ENCODE measurements at regions not wholly inside any gene's neighbourhood (a gene's known extent, or its start where the extent isn't known, plus 50 kb on each side); places are given as distances from the start of the nearest gene placed in this dataset.
A peak's percentile ranks its signal among the peaks of the same experiment; 100 is the strongest.
"Not testable (repeated sequence)": the region's sequence is repeated elsewhere in the genome, so short reads cannot be mapped to it uniquely, and the experiment has no call there.

DNA sequence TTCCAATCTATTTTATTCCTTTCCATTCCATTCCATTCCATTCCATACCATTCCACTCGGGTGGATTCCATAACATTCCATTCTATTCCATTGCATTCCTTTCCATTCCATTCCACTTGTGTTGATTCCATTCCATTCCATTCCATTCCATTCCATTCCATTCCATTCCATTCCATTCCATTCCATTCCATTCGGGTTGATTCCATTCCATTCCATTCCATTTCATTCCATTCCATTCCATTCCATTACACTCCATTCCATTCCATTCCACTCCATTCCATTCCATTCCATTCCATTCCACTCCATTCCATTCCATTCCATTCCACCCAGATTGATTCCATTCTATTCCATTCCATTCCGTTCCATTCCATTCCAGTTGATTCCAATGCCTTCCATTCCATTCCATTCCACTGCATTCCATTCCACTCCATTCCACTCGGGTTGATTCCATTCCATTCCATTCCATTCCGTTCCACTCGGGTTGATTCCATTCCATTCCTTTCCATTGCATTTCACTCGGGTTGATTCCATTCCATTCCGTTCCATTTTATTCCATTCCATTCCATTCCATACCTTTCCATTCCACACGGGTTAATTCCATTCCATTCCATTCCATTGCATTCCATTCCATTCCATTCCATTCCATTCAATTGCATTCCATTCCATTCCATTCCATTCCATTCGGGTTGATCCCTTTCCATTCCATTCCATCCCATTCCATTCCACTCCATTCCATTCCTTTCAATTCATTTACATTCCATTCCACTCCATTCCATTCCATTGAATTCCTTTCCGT, 168.4 kb downstream of the CWH43 start:
- DNase-seq: not testable (repeated sequence)

DNA sequence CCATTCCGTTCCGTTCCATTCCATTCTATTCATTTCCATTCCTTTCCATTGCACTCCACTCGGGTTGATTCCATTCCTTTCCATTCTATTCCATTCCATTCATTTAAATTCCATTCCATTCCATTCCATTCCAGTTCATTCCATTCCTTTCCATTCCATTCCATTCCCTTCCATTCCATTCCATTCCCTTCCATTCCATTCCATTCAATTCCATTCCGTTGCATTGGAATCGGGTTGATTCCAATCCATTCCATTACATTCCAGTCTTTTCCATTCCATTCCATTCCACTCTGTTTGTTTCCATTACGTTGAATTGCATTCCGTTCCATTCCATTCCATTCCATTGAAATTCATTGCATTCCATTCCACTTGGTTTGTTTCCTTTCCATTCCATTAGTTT, 169.2 kb downstream of the CWH43 start:
- not testable (repeated sequence) for DNase-seq

DNA sequence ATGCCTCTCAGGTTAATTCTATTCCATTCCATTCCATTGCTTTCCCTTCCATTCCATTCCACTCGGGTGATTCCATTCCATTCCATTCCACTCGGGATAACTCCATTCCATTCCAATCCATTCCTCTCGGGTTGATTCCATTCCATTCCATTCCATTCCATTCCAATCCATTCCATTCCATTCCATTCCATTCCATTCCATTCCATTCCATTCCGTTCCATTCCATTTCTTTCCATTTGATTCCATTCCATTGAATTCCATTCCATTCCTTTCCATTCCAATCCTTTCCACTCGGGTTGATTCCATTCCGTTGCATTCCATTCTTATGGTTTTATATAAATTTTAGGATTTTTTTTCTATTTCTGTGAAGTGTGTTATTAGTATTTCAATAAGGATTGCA, 170.2 kb downstream of the CWH43 start:
- not testable (repeated sequence) for DNase-seq

DNA sequence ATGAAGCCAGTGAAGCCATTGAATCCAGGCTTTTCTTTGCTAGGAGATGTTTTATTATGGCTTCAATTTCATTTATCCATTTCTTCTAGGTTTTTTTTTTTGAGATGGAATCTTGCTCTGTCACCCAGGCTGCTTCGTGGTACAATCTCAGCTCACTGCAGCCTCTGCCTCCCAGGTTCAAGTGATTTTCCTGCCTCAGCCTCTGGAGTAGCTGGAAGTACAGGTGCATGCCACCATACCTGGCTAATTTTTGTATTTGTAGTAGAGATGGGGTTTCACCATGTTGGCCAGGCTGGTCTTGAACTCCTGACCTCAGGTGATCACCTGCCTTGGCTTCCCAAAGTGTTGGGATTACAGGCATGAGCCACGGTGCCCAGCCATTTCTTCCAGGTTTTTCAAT, 171.6 kb downstream of the CWH43 start:
- not testable (repeated sequence) for DNase-seq

DNA sequence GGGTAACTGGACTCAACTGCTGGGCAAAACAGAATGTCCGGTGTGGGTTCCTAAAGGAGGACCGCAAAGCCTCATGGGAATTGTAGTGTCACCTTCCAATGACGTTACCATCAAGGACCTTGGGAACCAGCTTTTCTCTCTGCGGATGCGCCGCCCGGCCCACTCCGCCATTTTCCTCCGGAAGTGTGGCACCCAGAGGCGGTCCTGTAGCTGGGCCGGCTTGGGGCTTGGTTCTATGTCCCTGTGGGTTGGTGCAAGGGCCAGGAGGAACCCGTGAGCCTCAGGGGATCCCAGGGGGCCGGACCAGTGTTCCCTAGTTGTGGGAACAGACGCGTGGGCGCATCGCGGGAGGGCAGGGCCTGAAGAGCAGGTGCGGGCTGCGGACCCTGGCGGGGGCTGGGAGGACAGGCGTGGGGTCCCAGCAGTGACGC, 175.1 kb downstream of the CWH43 start:
- DNase-seq: peak; percentile 62

DNA sequence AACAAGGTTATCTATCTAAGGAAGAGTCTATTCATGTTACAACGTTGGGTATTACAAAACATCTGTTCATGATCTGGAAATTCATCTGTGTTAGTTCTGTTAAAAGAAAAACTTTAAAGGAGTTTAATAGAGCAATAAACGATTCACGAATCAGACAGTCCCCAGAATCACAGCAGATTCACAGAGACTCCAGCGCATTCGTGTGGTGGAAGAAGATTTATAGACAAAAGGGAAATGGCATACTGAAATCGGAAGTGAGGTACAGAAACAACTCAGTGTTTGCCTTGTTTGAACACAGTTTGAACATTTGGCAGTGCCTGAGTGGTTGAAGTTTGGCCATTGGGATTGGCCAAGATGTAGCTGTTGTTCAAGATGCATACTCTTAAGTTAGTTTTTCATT, 178.8 kb downstream of the CWH43 start:
- not testable (repeated sequence) for DNase-seq

DNA sequence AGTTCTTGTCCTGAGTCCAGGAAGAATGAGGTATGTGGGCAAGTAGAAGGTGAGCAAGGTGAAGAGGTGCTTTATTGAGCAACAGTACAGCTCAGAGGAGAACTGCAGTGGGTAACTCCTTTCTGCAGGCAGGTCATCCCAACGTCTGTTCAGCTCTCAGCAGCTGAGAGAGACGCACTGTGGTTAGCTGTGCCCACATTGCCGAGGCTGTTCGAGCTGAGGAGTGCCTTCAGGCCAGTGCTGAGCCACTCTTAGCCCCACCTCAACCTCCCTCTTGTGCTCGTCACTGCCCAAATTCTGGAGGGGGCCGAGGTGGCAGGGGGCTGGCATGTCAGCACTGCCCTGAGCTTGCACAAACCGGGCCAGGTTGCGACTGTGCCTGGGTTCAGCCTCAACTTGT, 191.8 kb downstream of the CWH43 start:
- not testable (repeated sequence) for DNase-seq

DNA sequence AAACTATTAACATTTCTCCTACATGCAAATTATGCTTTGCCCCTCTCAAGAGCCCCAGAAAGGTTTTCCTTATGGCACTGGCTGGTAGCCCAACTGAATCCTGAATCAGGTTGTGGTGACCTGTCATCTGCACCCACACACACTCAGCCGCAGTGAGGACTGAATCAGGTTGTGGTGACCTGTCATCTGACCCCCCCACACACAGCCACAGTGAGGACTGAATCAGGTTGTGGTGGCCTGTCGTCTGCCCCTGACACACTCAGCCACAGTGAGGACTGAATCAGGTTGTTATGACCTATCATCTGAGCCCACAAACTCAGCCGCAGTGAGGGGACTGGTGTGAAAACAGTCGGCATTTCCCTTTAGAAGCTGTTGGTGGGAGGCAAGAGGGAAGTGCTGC, 195.0 kb downstream of the CWH43 start:
- not testable (repeated sequence) for DNase-seq

DNA sequence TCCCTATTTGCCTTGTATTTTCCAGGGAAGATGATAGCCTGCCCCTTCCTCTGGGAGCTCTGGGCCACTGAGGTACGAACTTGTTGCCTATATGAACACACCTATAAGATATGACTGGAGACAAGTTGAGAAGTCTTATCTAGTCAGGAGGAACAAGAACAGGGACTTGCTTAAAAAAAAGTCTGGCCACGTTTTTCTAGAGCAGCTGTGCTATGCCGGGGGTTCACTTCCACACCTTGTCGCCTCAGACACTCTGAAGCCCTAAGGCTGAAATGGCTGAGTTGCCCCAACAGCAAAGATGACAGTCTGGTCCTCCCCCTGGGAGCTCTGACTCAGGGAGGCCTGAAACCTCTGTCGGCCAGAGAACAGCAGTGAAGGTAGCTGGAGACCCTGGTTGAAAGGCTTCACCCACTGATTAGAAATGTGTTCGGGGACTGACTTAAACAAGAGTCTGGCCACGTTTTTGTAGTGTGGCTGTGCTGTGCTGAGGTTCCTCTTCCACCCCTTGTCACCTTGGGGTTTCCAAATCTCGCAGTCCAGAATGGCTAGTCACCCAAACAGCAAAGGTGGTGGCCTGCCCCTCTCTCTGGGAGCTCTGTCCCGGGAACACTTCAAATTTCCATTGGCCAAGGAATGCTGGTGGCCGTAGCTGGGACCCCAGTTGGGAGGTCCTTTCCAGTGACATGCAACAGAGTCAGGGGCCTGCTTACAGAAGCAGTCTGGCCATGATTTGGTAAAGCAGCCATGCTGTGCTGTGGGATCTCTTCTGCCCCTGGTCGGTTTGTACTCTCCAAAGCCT, 225.5 kb downstream of the CWH43 start:
- DNase-seq: not testable (repeated sequence)

DNA sequence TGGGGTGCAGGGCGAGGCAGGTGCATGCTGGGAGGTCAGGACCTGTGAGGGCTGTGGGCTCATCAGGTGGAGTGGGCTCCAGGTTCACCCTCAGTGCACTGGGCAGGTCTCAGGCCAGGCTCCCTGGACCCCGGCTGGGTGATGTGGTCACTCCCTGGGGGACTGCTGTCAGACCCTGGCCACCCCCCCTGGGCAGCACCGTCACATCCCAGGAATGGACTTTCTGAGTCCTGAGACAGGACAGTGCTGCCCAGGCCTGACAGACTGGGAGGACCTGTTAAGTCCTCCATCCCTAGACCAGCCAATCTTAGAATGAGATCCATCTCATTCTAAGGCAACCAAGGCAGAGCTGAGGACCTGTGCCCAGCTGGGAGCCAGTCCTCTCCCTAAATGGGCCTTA, 227.2 kb downstream of the CWH43 start:
- DNase-seq: not testable (repeated sequence)

DNA sequence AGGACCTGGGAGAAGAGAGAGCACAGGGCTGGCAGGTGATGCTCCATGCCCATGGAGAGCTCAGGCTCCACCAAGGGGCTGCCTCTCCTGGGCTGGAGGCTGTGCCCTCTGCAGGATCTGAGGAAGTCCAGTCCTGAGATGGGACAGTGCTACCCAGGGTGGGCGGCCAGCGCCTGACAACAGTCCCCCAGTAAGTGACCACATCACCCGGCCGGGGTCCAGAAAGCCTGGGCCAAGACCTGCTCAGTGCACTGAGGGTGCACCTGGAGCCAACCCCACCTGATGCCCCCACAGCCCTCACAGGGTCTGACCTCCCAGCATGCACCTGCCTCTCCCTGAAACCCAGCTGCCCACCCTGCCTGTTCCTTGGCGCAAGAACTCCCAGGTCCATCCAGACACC, 227.7 kb downstream of the CWH43 start:
- not testable (repeated sequence) for DNase-seq

DNA sequence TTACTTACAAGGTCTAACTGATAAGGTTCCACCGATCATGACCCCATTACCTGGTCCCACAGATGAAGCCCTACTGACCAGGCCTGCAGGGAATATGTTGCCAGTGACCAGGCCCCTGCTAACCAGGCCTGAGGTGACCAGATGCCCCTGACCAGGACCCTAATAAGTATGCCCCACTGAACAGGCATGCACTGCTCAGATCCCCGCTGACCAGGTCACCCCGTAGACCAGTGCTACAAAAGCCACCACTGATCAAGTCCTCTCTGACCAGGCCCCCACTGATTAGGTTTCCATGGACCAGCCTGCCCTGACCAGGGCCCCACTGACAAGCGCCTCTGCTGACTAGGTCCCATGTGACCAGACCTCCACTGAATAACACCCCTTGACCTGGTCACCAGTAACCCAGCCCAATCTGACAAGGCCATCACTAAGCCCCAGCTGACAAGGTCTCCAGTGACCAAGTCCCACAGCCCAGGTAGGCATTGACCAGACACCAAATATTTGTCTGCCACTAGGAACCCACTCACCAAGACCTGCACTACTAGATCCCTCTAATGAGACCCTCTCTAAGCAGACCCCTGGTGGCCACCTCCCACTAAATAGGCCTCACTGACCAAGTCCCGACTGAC, 228.5 kb downstream of the CWH43 start:
- DNase-seq: not testable (repeated sequence)

DNA sequence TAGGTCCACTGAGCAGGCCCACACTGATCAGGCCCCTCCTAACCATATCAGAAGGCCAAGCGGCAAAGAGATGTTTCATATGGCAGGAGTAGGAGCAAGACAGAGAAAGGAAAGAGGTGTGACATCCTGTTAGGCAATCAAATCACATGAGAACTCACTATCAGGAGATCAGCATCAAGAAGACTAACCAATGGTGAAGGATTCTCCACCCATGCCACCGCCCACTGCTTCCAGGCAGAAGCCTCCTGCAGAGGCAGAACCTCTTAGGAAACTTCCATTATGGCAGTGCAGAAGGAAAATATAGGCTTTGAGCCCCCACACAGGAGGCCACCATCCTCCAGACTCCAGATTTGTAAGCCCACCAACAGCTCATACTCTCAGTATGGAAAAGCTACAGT, 229.0 kb downstream of the CWH43 start:
- not testable (repeated sequence) for DNase-seq

DNA sequence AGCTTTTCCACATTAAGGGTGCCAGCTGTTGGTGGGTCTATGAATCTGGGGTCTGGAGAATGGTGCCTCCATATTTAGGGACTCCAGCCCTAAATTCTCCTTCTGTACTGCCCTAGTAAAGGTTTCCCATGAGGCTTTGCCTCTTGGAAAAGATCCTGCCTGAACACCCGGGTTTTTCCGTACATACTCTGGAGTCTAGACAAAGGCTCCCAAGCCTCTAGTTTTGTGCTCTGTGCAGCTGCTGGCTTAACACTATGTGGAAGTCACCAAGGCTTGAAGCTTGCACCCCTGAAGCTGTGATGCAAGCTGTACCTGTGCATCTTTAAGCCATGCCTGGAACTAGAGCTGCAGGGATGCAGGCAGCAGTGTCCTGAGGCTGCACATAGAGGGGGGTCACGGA, 230.5 kb downstream of the CWH43 start:
- not testable (repeated sequence) for DNase-seq

DNA sequence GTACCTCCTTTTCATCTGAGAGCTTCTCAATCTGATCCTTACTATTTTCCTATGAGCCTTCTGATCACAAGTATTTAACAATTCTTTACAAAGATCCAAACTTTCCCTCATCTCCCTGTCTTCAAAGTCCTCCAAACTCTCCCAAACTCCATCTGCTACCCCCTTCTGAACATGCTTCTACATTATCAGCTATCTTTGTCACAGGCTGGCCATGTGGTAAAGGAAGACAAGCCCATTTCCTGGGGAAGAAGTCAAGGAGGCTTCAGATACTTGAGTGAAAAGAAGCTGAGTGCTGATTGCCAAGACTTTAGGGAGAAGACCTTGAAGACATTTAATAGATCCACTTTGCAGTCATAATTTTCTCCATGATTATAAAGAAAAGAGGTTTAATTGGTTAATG, 231.4 kb downstream of the CWH43 start:
- DNase-seq: no peak

DNA sequence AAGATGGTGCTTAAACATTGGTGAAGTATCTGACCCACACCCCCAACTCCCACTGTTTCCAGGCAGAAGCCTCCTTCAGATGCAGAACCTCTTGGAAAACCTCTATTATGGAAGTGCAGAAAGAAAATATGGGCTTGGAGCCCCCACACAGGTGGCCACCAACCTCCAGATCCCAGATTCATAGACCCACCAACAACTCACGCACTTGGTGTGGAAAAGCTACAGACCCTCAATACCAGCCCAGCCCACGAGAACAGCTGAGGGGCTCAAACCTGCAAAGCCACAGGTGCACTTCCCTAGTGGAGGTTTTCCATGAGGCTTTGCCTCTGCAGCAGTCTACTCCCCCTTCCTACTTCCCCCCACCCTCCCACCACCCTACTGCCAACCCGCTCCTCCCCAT, 232.0 kb downstream of the CWH43 start:
- not testable (repeated sequence) for DNase-seq

DNA sequence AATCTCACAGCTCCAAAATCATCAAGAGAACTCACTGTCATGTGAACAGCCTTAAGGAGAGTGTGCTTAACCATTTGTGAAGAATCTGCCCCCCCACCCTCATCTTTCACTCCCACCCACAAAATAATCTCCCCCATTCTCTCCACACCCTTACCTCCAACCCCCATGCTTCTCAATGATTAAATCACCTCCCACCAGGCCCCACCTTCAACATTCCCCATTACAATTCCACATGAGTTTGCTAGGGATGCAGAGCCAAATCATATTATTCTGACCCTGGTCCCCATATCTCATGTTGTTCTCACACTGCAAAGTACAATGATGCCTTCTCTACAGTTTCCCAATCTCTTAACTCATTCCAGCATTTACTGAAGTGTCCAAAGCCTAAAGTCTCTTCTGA, 232.9 kb downstream of the CWH43 start:
- not testable (repeated sequence) for DNase-seq

DNA sequence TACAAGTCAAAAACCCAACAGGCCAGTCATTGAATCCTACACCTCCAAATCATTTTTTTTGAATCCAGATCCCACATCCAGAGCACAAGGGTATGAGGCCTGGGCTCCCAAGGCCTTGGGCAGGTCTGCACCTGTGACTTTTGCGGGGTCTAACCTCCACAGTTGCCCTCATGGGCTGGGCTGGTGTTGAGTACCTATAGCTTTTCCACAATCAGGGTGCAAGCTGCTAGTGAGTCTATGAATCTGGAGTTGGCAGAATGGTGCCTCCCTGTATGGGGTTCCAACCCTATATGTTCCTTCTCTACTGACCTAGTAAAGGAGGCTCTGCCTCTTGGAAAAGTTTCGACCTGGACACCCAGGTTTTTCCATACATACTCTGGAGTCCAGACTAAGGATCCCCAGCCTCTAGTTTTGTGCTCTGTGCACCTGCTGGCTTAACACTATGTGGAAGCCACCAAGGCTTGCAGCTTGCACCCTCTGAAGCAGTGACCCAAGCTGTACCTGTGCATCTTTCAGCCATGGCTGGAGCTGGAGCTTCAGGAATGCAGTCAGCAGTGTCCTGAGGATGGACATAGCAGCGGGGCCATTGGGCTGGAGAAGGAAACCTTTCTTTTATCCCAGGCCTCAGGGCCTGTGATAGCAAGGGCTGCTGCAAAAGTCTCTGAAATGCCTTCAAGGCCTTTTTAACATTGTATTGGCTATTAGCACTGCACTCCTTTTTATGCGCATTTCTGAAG, 233.6 kb downstream of the CWH43 start:
- not testable (repeated sequence) for DNase-seq

DNA sequence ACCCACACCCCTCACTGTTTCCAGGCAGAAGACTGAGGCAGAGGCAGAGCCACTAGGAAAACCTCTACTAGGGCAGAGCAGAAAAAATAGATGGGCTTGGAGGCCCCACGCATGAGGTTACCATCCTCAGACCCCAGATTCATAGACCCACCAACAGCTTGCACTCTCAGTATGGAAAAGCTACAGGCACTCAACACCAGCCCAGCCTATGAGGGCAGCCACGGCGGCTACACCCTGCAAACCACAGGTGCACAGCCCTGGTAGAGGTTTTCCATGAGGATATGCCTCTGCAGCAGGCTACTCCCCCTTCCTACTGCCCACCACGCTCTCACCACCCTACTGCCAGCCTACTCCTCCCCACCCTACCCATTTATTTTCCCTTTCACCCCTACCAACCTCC, 235.1 kb downstream of the CWH43 start:
- no peak for DNase-seq

DNA sequence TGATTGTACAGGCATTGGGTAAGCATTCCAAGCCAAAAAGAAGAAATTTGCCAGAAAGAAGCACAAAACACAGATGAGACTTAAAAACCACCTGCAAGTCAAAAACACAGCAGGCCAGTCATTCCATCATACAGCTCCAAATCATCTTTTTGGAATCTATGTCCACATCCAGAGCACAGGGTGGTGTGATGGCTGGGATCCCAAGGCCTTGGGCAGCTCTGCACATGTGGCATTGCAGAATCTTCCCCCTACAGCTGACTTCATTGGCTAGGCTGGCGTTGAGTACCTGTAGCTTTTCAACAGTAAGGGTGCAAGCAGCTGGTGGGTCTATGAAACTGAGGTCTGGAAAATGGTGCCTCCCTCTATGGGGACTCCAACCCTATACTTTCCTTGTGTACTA, 236.7 kb downstream of the CWH43 start:
- DNase-seq: not testable (repeated sequence)

DNA sequence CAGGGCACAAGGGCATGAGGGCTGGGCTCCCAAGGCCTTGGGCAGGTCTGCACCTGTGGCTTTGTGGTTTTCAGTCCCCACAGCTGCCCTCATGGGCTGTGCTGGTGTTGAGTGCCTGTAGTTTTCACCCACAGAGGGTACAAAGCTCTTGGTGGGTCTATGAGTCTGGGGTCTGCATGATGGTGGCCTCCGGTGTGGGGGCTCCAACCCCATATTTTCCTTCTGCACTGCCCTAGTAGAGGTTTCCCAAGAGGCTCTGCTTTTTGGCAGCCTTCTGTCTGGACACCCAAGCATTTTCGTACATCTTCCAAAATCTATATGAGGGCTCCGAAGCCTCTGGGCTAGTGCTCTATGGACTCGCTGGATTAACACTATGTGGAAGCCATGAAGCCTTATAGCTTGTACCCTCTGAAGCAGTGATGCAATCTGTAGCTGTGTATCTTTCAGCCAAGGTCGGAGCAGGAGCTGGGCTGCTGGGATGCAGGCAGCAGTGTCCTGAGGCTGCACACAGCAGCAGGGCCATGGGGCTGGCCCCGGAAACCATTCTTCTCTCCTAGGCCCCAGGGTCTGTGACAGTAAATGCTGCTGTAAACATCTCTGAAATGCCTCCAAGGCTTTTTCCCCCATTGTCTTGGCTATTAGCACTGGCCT, 240.3 kb downstream of the CWH43 start:
- not testable (repeated sequence) for DNase-seq

DNA sequence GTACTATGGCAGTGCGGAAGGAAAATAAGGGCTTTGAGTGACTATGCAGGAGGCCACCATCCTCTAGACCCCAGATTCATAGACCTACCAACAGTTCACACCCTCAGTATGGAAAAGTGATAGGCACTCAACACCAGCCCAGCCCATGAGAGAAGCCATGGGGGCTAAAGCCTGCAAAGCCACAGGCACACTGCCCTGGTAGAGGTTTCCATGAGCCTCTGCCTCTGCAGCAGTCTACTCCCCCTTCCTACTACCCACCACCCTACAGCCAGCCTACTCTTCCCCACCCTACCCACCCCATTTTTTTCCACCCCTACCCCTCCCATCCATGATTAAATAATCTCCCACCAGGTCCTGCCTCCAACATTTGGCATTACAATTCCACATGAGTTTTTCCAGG, 241.9 kb downstream of the CWH43 start:
- DNase-seq: not testable (repeated sequence)
